DND-41 (cell line): ENCODE measurements at regions not wholly inside any gene's neighbourhood (a gene's known extent, or its start where the extent isn't known, plus 50 kb on each side); places are given as distances from the start of the nearest gene placed in this dataset.

Experiments used
- ATAC-seq: fragments of 200-7000 bp; cut with Tn5 transposase; 3 replicates; pipeline ENCODE4 v1.9.1; 2021; ENCODE audit warnings: low read depth; ENCODE audit not compliant: insufficient read depth
- DNase-seq: peaks from one replicate; pipeline ENCODE4 v3.0.0-alpha.2; 2020
- H2AFZ ChIP-seq: 2 replicates; pipeline ENCODE4 v1.6.0; 2012; ENCODE audit warnings: low read depth, low read length
- H3K27ac ChIP-seq: 2 replicates; pipeline ENCODE4 v1.5.1; 2012; ENCODE audit warnings: low read length, inconsistent platforms
- H3K27me3 ChIP-seq: fragments of 200-600 bp; sonication (generic); 2 replicates; pipeline ENCODE4 v1.6.0; 2012; ENCODE audit warnings: low read length, mild to moderate bottlenecking, inconsistent platforms; ENCODE audit not compliant: insufficient read depth, poor library complexity
- H3K36me3 ChIP-seq: 2 replicates; pipeline ENCODE4 v1.5.1; 2012; ENCODE audit warnings: low read length, inconsistent platforms; ENCODE audit not compliant: insufficient read depth
- H3K4me1 ChIP-seq: 2 replicates; pipeline ENCODE4 v1.5.1; 2012; ENCODE audit warnings: mild to moderate bottlenecking, low read length; ENCODE audit not compliant: insufficient read depth
- H3K4me2 ChIP-seq: 2 replicates; pipeline ENCODE4 v1.6.0; 2012; ENCODE audit warnings: mild to moderate bottlenecking, moderate library complexity, low read length, inconsistent platforms; ENCODE audit not compliant: insufficient read depth
- H3K4me3 ChIP-seq, 2 experiments: fragments of 200-600 bp in 1 of 2; shearing (Covaris generic) in 1 of 2; 2 replicates each; pipeline ENCODE4 v1.5.1; 2012 to 2016; ENCODE audit warnings: inconsistent platforms in 2 of 2, low read length in 2 of 2, mild to moderate bottlenecking in 2 of 2, low read depth in 1 of 2, moderate library complexity in 1 of 2
- H3K79me2 ChIP-seq: 2 replicates; pipeline ENCODE4 v1.6.0; 2012; ENCODE audit warnings: low read length, inconsistent platforms; ENCODE audit not compliant: insufficient read depth
- H3K9ac ChIP-seq: 2 replicates; pipeline ENCODE4 v1.6.0; 2012; ENCODE audit warnings: low read depth, mild to moderate bottlenecking, inconsistent platforms, low read length, moderate library complexity
- H3K9me3 ChIP-seq: 2 replicates; pipeline ENCODE4 v1.5.1; 2012; ENCODE audit warnings: low read length, moderate library complexity, mild to moderate bottlenecking, inconsistent platforms; ENCODE audit not compliant: insufficient read depth, severe bottlenecking
- H4K20me1 ChIP-seq: 2 replicates; pipeline ENCODE4 v1.6.0; 2012; ENCODE audit warnings: low read length; ENCODE audit not compliant: insufficient read depth
- CTCF ChIP-seq: IDR thresholded peaks from 2 replicates; pipeline ENCODE4 v1.5.1; 2012; ENCODE audit warnings: borderline replicate concordance, low read length, moderate library complexity, mild to moderate bottlenecking; ENCODE audit not compliant: poor library complexity, severe bottlenecking; ENCODE audit errors: extremely low read depth
- EZH2 ChIP-seq: IDR thresholded peaks from 3 replicates; pipeline ENCODE4 v1.6.1; 2012; ENCODE audit warnings: borderline replicate concordance, low read depth, mild to moderate bottlenecking, moderate library complexity, low read length, inconsistent platforms; ENCODE audit not compliant: severe bottlenecking

- DNase-seq = no peak
Measured at GRCh38 chr9:79446523-79447307, 125.0 kb upstream of the TLE4 start.

GRCh38 chr9:79447308-79447605, 124.5 kb upstream of the TLE4 start:
- Histone ChIP-seq H3K4me3 (no peak overlapping the region), H3K4me1 (no peaks in the 10 kb centered on the region), H3K27me3 (no peaks in the 10 kb centered on the region), H3K9me3 (no peaks in the 10 kb centered on the region), H2AFZ (no peak overlapping the region), H3K4me2 (no peak overlapping the region), H3K79me2 (no peaks in the 10 kb centered on the region), H3K36me3 (no peaks in the 10 kb centered on the region), H4K20me1 (no peaks in the 10 kb centered on the region), H3K27ac (no peak overlapping the region), H3K9ac (no peak overlapping the region)
- no peak for TF ChIP-seq EZH2
- no peak for TF ChIP-seq CTCF
- no peak for DNase-seq
- no peak for ATAC-seq

More at GRCh38 chr9:79446523-79447307, 125.0 kb upstream of the TLE4 start:
- H3K36me3 ChIP-seq = no peaks in the 10 kb centered on the region
- no peak overlapping the region for H2AFZ ChIP-seq
- ATAC-seq = no peak
- H3K79me2 ChIP-seq = no peaks in the 10 kb centered on the region
- no peak overlapping the region for H3K4me2 ChIP-seq
- H3K27me3 ChIP-seq = no peaks in the 10 kb centered on the region
- no peak overlapping the region for H3K4me3 ChIP-seq
- no peaks in the 10 kb centered on the region for H3K4me1 ChIP-seq
- no peaks in the 10 kb centered on the region for H3K9me3 ChIP-seq
- H4K20me1 ChIP-seq = no peaks in the 10 kb centered on the region
- no peak overlapping the region for H3K27ac ChIP-seq
- TF ChIP-seq CTCF (no peak), EZH2 (no peak)
- no peak overlapping the region for H3K9ac ChIP-seq

GRCh38 chr9:79447762-79448161, 124.0 kb upstream of the TLE4 start:
- Histone ChIP-seq H3K9me3 (no peaks in the 10 kb centered on the region), H3K79me2 (no peaks in the 10 kb centered on the region), H3K4me3 (no peak overlapping the region), H3K4me2 (no peak overlapping the region), H3K36me3 (no peaks in the 10 kb centered on the region), H3K27ac (no peak overlapping the region), H2AFZ (no peak overlapping the region), H3K4me1 (no peaks in the 10 kb centered on the region), H4K20me1 (no peaks in the 10 kb centered on the region), H3K27me3 (no peaks in the 10 kb centered on the region), H3K9ac (no peak overlapping the region)
- no peak for ATAC-seq
- TF ChIP-seq EZH2 (no peak), CTCF (no peak)
- DNase-seq = no peak
